Endodermal cell (in vitro differentiated cells): ENCODE measurements at regions not wholly inside any gene's neighbourhood (a gene's known extent, or its start where the extent isn't known, plus 50 kb on each side); places are given as distances from the start of the nearest gene placed in this dataset.
A peak's percentile ranks its signal among the peaks of the same experiment; 100 is the strongest.

ENCODE experiments used
- DNase-seq: peaks from one replicate; pipeline ENCODE4 v3.0.0-alpha.2; 2017
- H3K27ac ChIP-seq: 2 replicates; pipeline ENCODE4 v1.5.1; 2013; ENCODE audit warnings: mild to moderate bottlenecking, low read depth, low read length, moderate library complexity
- H3K27me3 ChIP-seq: 2 replicates; pipeline ENCODE4 v1.6.1; 2013; ENCODE audit warnings: mild to moderate bottlenecking, low read length, moderate library complexity; ENCODE audit not compliant: insufficient read depth, control insufficient read depth, poor library complexity, severe bottlenecking
- H3K36me3 ChIP-seq: 2 replicates; pipeline ENCODE4 v1.7.0; 2013; ENCODE audit warnings: mild to moderate bottlenecking, low read length, moderate library complexity; ENCODE audit not compliant: control insufficient read depth, insufficient read depth
- H3K4me1 ChIP-seq: one replicate; pipeline ENCODE4 v1.7.0; 2013; ENCODE audit warnings: low read length; ENCODE audit not compliant: control insufficient read depth, insufficient read depth
- H3K4me3 ChIP-seq: 2 replicates; pipeline ENCODE4 v1.5.1; 2013; ENCODE audit warnings: mild to moderate bottlenecking, low read length, moderate library complexity
- H3K9ac ChIP-seq: 2 replicates; pipeline ENCODE4 v1.6.1; 2013; ENCODE audit warnings: mild to moderate bottlenecking, low read length, moderate library complexity; ENCODE audit not compliant: poor library complexity, severe bottlenecking; ENCODE audit errors: extremely low read depth
- H3K9me3 ChIP-seq: 2 replicates; pipeline ENCODE4 v1.6.1; 2013; ENCODE audit warnings: mild to moderate bottlenecking, low read length, moderate library complexity; ENCODE audit not compliant: control insufficient read depth
- H3K27ac Mint-ChIP-seq: 2 replicates; pipeline ENCODE4 v1.8.0; 2020; ENCODE audit warnings: mixed read lengths
- H3K27me3 Mint-ChIP-seq: 2 replicates; pipeline ENCODE4 v1.8.0; 2021; ENCODE audit warnings: mild to moderate bottlenecking, mixed read lengths; ENCODE audit not compliant: insufficient read depth
- H3K36me3 Mint-ChIP-seq: 2 replicates; pipeline ENCODE4 v1.8.0; 2020; ENCODE audit warnings: low read depth, mixed read lengths
- H3K4me1 Mint-ChIP-seq: 2 replicates; pipeline ENCODE4 v1.8.0; 2020; ENCODE audit warnings: mixed read lengths
- H3K4me3 Mint-ChIP-seq: 2 replicates; pipeline ENCODE4 v1.8.0; 2020; ENCODE audit warnings: mild to moderate bottlenecking, moderate library complexity, mixed read lengths
- H3K9me3 Mint-ChIP-seq: 2 replicates; pipeline ENCODE4 v1.8.0; 2020; ENCODE audit warnings: mild to moderate bottlenecking, mixed read lengths
- WGBS, 2 experiments: methylation state at CpG; one replicate each; pipeline versions ENCODE4 v1.1.5 to v1.1.7; 2013; ENCODE audit warnings: missing lambda C conversion rate in 2 of 2, mixed read lengths in 1 of 2; ENCODE audit not compliant: insufficient coverage in 1 of 2, insufficient read length in 1 of 2; 5-methylcytosine and 5-hydroxymethylcytosine counted together
- TF ChIP-seq, protein P1 (sequence below): fragments of 200-600 bp; sonication (generic); conservative IDR thresholded peaks from 2 replicates; pipeline ENCODE4 v1.5.0; 2021; ENCODE audit warnings: antibody characterized with exemption, mild to moderate bottlenecking

DNA sequence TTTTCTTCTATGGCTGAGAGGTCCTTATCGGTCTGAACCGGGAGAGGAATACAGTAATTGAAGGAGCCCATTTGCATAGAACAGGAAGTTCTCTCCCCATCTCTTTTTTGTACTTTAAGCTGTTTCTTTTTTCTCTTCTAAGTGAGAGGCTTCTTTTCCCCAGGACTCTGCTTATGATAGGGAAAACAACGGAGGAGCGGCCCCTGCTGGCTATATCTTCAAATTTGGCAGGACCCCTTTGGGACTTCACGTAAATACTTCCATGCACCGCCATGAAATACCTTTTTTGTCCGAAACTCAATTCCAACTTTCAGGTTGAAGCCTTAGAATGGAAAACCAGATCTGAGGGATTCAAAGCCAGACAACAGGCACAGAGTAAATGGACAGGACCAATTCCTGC, 1153.0 kb upstream of the INTU start:
- Histone ChIP-seq H3K4me1 (no peaks in the 10 kb centered on the region), H3K4me3 (no peak overlapping the region), H3K36me3 (no peaks in the 10 kb centered on the region), H3K9me3 (no peaks in the 10 kb centered on the region), H3K27me3 (no peaks in the 10 kb centered on the region), H3K27ac (no peak overlapping the region), H3K9ac (no peak overlapping the region)
- Mint-ChIP-seq H3K4me3 (no peak overlapping the region), H3K36me3 (no peaks in the 10 kb centered on the region), H3K27ac (no peak overlapping the region), H3K9me3 (peaks cover 10% of the 10 kb centered on the region), H3K4me1 (no peaks in the 10 kb centered on the region), H3K27me3 (no peaks in the 10 kb centered on the region)
- 89 to 90% methylated on average over 7 of the region's 7 CpGs for WGBS, 2 experiments
- peak; percentile 75 for DNase-seq
- TF ChIP-seq, protein P1, sequence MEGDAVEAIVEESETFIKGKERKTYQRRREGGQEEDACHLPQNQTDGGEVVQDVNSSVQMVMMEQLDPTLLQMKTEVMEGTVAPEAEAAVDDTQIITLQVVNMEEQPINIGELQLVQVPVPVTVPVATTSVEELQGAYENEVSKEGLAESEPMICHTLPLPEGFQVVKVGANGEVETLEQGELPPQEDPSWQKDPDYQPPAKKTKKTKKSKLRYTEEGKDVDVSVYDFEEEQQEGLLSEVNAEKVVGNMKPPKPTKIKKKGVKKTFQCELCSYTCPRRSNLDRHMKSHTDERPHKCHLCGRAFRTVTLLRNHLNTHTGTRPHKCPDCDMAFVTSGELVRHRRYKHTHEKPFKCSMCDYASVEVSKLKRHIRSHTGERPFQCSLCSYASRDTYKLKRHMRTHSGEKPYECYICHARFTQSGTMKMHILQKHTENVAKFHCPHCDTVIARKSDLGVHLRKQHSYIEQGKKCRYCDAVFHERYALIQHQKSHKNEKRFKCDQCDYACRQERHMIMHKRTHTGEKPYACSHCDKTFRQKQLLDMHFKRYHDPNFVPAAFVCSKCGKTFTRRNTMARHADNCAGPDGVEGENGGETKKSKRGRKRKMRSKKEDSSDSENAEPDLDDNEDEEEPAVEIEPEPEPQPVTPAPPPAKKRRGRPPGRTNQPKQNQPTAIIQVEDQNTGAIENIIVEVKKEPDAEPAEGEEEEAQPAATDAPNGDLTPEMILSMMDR = peak; percentile 69

DNA sequence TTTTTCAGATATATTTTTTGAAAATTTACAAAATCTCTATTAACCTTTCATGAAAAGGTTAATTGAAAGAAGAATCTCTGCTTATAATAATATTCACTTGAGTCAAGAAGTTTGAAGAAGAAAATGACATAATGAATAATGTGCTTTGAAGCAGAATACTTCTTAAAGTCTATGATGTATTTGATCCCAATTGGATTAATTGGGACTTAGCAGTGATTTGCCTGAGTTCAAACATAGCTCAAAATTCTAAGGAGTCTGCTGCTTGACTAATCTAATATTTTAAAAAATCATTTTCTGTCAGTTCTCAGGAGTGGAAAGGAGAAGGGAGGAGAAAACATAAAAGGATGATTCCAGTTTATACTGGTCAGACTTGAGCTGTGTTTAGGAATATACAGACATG, 1150.4 kb upstream of the INTU start:
- peaks cover 3% of the 10 kb centered on the region for H3K9me3 Mint-ChIP-seq
- H3K36me3 ChIP-seq = no peaks in the 10 kb centered on the region
- H3K4me3 ChIP-seq = no peak overlapping the region
- no peaks in the 10 kb centered on the region for H3K4me1 ChIP-seq
- no peaks in the 10 kb centered on the region for H3K9me3 ChIP-seq
- no peak overlapping the region for H3K4me3 Mint-ChIP-seq
- no peak overlapping the region for H3K9ac ChIP-seq
- H3K4me1 Mint-ChIP-seq = no peaks in the 10 kb centered on the region
- H3K27me3 Mint-ChIP-seq = no peaks in the 10 kb centered on the region
- H3K27me3 ChIP-seq = no peaks in the 10 kb centered on the region
- no peak overlapping the region for H3K27ac ChIP-seq
- H3K36me3 Mint-ChIP-seq = no peaks in the 10 kb centered on the region
- TF ChIP-seq, protein P1 = no peak
- no peak overlapping the region for H3K27ac Mint-ChIP-seq
- no peak for DNase-seq

DNA sequence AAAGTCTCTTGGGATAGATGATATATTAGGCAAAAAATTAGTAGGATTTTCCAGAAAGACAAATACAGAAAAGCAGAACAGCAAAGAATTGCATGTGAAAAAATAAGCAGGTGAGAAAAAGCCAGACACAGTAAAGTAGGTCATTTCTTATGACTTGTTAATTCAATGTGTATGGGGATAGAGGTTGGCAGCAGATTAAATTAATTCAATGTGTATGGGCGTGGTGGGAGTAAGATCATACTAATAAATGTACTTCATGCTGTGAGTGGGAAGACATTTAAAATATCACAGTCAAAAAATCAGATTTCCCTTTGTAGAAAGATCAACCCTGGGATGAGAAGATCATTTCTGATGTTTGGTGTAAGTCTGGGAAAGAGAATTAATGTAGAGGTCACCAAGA, 1146.4 kb upstream of the INTU start:
- Mint-ChIP-seq H3K4me3 (no peak overlapping the region), H3K27me3 (no peaks in the 10 kb centered on the region), H3K9me3 (peaks cover 3% of the 10 kb centered on the region), H3K36me3 (no peaks in the 10 kb centered on the region), H3K4me1 (no peaks in the 10 kb centered on the region), H3K27ac (no peak overlapping the region)
- Histone ChIP-seq H3K36me3 (no peaks in the 10 kb centered on the region), H3K4me1 (no peaks in the 10 kb centered on the region), H3K27me3 (no peaks in the 10 kb centered on the region), H3K4me3 (no peak overlapping the region), H3K9ac (no peak overlapping the region), H3K9me3 (no peaks in the 10 kb centered on the region), H3K27ac (no peak overlapping the region)
- TF ChIP-seq, protein P1 = no peak
- no peak for DNase-seq
- 79% methylated on average over 1 of the region's 1 CpG; no CpG with 5 or more reads in 1 of the 2 experiments for WGBS, 2 experiments
